UCSD-AML1 (cell line): ENCODE measurements at regions not wholly inside any gene's neighbourhood (a gene's known extent, or its start where the extent isn't known, plus 50 kb on each side); places are given as distances from the start of the nearest gene placed in this dataset.

ENCODE experiments used
- DNase-seq: peaks from one replicate; lab custom pipeline; 2025; ENCODE audit not compliant: unreplicated experiment; lab: John Stamatoyannopoulos, UW

GRCh38 chr3:64957408-64958198 lies 269.8 kb upstream of the ADAMTS9 start:
- DNase-seq: no peak

GRCh38 chr3:64956711-64957325 lies 269.0 kb upstream of the ADAMTS9 start:
- DNase-seq: no peak

- peak; percentile 45 for DNase-seq
Measured at GRCh38 chr3:64954995-64955636, 267.3 kb upstream of the ADAMTS9 start.

DNA sequence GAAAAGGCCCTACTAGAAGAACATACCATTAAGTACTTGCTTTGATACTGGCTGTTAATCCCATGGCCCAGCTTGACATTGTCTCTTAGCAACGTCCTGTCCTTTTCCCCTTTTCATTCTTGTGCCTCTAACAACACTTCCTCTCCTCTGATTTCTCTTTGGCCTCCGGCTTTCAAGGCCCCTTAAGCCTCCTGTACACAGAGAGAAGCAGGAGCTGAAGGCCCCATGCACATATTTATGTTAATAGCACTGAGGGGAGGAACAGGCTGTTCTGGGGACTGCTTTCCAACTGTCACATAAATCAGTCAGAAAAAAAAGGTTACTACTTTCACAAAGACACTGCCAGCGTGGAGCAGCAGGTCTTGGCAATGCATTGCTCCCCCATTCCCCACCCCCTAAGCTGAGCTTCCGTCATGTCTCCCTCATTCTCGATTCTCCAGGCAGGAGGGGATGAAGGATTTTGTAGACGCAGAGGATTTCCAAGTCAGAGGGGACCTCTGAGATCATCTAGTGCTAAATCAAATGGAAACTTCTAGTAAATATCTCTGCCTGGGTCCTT lies 257.4 kb upstream of the ADAMTS9 start:
- peak; percentile 11 for DNase-seq

DNA sequence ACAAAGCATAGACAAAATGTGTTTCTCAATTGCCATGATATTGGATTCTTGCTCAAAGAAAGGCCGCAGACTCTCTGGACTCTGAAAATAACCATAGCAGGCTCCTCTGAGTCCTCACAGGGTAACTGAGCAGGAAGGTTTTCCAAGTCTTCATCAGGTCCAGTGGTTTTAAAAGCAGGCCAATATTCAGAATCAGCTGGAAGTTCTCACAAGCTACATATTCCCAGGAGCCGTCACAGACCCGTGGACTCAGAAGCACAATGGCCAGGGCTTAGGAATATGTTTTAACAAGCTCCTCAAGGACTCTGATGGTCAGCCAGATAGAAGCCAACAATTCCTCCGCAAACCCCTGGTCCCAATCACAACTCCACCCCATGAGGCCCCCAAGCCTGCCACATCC lies 256.1 kb upstream of the ADAMTS9 start:
- DNase-seq: no peak

DNA sequence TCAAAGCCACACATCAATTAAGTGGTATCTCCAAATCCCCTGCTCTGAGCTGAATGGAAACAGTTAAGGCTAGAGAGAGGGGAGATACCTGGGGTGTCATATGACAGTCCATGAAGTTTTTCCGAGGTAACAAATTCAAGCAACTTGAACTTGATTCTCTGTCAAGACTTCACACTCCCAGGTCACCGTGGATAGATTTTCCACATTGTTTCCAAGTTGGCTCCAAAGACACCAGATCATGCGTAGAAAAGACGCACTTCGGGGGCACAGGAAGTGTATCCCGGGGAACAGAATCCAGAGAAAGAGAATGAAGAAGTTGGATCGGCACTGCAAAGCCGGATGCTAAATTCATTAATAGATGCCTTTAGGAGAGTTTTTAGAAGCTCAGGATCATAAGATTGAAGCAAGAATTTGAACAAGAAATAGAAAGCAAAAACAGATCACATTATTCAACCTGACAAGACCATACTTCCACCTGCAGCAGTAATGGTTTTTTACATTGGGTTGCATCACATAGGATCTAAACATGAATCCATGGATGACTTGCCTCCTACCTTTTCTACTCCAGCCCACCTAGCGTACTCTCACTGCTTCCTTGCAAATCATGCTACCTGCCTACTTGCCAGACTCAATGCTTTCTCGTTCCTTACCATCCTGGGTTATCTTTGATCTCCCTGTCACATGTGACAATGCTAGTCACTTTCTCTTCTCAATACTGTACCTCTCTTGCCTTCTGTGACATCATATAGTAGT lies 253.0 kb upstream of the ADAMTS9 start:
- no peak for DNase-seq

- DNase-seq: no peak
Measured at GRCh38 chr3:64939747-64940450, 252.1 kb upstream of the ADAMTS9 start.

DNA sequence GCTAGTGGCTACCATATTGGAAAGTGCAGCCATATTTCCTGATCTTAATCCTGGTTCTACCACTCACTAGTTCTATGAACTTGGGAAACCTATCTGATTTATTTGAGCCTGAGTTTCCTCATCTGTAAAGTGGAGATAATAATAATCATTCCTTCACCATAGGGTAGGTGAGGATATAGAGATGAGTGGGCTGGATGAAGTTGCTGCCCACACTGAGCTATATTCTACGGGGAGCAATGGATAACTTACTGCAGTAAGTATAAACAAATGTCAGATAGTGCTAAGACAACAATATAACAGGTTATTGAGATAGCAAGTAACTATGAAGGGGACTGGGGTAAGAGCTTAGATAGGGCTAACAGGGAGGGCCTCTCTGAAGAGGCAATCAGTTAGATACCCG lies 251.5 kb upstream of the ADAMTS9 start:
- no peak for DNase-seq

DNA sequence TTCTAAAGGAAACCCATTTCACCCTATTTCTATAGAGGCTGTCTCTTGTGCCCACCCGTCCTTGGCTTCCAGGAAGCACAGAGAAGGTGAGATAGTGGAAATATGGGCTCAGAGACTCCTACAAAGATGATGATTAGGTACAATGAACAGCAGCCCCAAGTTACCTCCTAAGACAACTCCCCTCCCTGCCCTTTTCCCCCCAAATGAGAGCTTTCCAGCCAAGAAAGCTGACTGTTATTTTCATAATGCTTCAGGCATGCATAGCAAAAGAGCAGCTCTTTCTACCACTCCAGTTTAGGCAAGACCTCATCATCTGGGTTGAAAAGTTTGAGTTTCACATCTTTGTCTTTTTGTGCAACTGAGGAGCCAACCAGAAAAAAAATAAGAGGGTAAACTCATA lies 248.8 kb upstream of the ADAMTS9 start:
- no peak for DNase-seq

DNA sequence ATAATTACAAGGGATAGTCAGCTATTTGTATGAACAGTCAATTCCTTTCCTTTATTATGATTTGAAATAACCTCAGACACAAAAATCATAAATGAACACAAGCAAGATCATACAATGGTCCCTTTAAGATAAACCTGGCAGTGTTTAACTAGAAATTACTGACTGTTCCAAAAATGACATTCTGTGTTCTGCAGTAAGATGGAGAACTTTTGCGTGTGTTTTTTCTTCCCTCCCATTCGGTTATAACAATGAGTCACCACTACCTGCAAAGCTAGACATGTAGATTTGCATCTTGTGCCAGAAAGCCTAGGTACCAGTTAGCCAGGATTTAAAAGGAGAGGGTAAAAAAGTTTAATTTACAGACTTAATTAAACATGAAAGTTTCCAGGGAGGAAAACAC lies 248.2 kb upstream of the ADAMTS9 start:
- no peak for DNase-seq

DNA sequence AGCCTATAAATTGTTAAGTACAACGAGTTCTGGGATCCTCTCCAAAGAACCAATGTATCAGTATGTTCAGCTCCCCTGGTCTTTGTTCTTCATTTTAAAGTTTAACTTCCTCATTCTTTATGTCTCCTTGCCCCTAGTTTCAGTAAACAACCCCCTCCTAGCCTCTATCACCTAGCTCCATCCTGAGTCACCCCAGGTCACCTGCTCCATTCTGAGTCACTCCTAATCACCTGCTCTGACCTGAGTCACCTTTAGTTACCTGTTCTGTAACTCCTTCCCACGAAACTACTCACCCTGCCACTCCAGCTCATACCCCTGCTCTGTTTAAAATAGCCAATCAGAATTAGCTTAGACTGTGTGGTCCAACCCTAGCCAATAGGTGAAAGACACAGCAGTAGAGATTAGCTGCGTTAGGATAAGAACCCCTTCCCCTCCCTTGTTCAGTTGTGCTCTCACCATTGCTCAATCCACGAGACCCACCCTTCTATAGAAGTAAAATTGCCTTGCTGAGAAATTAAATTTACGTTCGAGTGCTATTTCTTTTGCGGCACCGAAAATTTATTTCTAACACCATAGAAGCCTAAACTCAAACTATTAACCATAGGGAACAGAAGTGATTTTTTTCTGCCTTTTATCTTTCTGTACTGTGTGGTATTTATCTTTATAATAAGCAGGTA lies 245.0 kb upstream of the ADAMTS9 start:
- DNase-seq: no peak

GRCh38 chr3:64932016-64932518 lies 244.3 kb upstream of the ADAMTS9 start:
- DNase-seq: no peak

GRCh38 chr3:64930891-64931290 lies 243.1 kb upstream of the ADAMTS9 start:
- DNase-seq: no peak

GRCh38 chr3:64928683-64929082 lies 240.9 kb upstream of the ADAMTS9 start:
- no peak for DNase-seq

- DNase-seq: no peak
Measured at GRCh38 chr3:64927689-64928088, 239.9 kb upstream of the ADAMTS9 start.

DNA sequence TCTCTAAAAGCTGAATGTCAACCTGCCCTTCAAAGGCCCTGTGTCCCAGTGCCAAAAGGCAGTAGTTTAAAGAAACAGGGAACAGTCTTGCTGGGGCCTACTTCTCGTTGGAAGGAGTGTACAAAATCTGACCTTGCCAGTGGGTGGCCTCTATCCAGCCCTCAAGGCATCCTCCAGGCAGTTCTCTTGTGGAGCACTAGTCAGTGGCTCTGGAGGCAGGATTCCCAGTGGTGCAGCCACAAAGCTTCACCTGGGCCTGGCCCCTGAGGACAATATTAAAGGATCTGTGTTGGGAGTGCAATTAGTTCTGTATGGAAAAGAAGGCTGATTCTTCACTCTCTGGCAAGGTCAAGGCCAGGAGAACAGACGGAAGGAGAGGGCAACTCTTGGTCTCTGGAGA lies 237.8 kb upstream of the ADAMTS9 start:
- no peak for DNase-seq

GRCh38 chr3:64924961-64925360 lies 237.2 kb upstream of the ADAMTS9 start:
- no peak for DNase-seq

- no peak for DNase-seq
Measured at GRCh38 chr3:64922213-64922612, 234.4 kb upstream of the ADAMTS9 start.

- no peak for DNase-seq
Measured at GRCh38 chr3:64921281-64922065, 233.7 kb upstream of the ADAMTS9 start.
